ENCODE measurements at regions not wholly inside any gene's neighbourhood (a gene's known extent, or its start where the extent isn't known, plus 50 kb on each side); places are given as distances from the start of the nearest gene placed in this dataset.

DNA sequence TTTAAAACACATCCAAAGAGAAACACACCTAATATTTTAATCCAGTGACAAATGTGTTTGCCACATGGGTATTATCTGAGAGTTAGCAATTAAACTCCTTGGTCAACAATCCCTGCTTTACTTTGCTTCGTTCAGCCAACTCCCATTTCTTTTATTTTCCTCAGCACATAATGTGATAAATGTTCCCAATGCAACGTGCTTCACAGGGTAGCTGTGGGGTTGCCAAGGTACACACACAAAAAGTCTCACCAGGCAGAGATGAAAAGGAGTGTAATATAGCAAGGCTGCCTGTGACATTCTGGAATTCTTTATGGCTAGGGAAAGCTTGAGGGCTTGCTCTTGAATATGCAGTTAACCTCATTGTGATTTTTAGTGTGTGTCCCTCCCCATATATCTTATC lies 208.0 kb upstream of the DIO2 start:
- TF ChIP-seq, protein P1, sequence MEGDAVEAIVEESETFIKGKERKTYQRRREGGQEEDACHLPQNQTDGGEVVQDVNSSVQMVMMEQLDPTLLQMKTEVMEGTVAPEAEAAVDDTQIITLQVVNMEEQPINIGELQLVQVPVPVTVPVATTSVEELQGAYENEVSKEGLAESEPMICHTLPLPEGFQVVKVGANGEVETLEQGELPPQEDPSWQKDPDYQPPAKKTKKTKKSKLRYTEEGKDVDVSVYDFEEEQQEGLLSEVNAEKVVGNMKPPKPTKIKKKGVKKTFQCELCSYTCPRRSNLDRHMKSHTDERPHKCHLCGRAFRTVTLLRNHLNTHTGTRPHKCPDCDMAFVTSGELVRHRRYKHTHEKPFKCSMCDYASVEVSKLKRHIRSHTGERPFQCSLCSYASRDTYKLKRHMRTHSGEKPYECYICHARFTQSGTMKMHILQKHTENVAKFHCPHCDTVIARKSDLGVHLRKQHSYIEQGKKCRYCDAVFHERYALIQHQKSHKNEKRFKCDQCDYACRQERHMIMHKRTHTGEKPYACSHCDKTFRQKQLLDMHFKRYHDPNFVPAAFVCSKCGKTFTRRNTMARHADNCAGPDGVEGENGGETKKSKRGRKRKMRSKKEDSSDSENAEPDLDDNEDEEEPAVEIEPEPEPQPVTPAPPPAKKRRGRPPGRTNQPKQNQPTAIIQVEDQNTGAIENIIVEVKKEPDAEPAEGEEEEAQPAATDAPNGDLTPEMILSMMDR (IDR thresholded peaks at IDR 0.05): no peak
- TF ChIP-seq POLR2A (IDR thresholded peaks at IDR 0.05): no peak

All from right lobe of liver (tissue), 4 donors.